GM12892 (cell line): ENCODE measurements at regions not wholly inside any gene's neighbourhood (a gene's known extent, or its start where the extent isn't known, plus 50 kb on each side); places are given as distances from the start of the nearest gene placed in this dataset.

Experiments
- POLR2A ChIP-seq: IDR thresholded peaks from 2 replicates; pipeline ENCODE4 v1.6.1; 2011; ENCODE audit warnings: low read depth, low read length, control low read depth
- POLR2AphosphoS5 ChIP-seq: IDR thresholded peaks from 2 replicates; pipeline ENCODE4 v1.6.1; 2011; ENCODE audit warnings: low read depth, low read length, control low read depth
- TAF1 ChIP-seq: IDR thresholded peaks from 2 replicates; pipeline ENCODE4 v1.6.1; 2011; ENCODE audit warnings: low read depth, mild to moderate bottlenecking, control low read depth, low read length, borderline replicate concordance

DNA sequence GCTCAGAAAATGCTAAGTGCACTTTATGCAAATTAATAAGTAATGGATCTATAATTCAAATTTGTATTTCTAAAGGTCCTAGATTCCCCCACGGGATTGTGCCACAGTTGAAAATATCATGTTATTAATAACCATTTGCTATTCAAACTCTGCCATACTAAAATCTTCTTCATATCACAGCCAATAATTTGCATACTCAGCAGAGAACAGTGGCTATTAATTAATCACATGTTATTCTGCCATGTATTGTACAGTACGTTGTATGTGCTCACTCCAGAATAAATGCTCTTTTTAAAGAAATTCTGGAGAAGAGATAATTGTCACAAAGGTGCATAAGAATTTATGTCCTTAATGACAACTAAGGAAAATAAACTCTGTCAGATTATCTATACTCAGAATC, 184.9 kb upstream of the LUZP2 start:
- TF ChIP-seq TAF1: no peak
- TF ChIP-seq POLR2A: no peak
- no peak for TF ChIP-seq POLR2AphosphoS5
